ENCODE measurements at regions not wholly inside any gene's neighbourhood (a gene's known extent, or its start where the extent isn't known, plus 50 kb on each side); places are given as distances from the start of the nearest gene placed in this dataset.
"Not testable (repeated sequence)": the region's sequence is repeated elsewhere in the genome, so short reads cannot be mapped to it uniquely, and the experiment has no call there.

DNA sequence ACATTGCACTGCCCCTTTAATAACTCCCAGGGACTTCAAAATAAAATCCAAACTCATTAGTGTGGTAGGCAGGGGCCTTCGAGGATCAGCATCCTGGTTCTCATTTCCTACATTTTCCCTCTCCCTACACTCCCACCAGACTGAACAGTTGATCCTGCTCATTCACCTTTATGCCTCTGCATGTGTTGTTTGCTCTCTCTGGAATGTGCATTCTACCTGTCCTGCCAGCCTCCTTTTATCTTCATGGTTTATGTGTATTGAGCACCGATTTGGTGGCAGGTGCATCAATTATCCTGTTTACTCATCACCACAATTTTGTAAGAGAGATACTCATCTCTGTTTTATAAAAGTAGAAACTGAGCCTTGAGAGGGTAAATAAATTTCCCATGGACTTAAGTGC is 125.0 kb downstream of the ADSS2 start:
- DNase-seq = no peak

DNA sequence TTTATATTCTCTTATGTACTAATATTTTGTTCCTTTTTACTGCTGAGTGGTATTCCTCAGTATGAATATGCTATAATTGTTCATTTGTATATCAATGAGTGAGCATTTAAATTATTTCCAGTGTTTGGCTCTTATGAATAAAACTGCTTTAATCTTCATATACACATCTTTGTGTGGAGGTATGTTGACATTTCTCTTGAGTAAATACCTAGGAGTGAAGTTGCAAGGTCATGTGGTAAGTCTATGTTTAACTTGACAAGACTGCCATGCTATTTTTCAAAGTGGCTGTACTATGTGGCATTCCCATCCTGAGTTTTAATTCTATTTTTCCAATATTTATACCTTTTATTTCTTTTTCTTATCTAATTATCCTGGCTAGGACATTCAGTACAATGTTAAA is 124.2 kb downstream of the ADSS2 start:
- no peak for DNase-seq

GRCh38 chr1:244328476-244328875 is 123.2 kb downstream of the ADSS2 start:
- no peak for DNase-seq

DNA sequence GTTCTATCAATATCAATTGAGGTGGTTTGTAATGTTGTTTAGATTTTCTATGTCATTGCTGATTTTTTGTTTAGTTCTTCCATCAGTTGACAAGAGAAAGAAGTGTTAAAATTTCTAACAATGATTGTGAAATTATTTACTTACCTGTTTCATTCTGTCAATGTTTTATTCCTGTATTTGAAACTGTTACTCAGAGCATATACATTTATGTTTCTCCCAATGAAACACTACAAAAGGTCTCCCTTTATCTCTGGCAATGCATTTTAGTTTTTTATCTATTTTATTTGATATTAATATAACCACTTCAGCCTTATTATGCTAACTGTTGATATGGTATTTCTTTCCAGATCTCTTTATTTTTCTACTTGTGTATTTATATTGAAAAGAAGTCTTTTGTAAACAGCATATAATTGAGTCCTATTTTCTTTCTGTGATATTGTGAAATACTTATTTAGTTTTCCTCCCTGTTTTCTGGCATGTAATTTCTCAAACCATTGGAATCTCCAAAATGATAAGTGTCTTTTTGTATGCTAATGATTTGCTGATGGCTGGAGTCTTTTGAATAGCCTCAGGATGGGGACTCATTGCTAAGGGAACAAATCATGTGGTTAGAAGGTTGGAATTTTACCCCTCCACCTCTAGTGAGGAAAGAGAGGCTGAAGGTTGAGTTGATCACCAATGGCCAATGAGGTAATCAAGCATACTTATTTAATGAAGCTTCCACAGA is 122.0 kb downstream of the ADSS2 start:
- no peak for DNase-seq

DNA sequence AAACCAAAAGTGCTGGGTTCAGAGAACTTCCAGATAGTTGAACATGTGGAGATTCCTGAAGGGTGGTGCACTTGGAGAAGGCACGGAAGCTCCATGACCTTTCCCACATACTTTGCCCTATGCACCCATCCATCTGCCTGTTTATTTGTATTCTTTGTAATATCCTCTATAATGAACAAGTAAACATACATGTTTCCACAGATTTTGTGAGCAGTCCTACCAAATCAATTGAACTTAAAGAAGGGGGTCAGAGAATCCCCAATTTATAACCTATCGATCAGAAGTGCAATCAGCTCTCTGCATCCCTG is 121.4 kb downstream of the ADSS2 start:
- no peak for DNase-seq

- not testable (repeated sequence) for DNase-seq
These were observed 118.9 kb downstream of the ADSS2 start for GRCh38 chr1:244332761-244333160.

DNA sequence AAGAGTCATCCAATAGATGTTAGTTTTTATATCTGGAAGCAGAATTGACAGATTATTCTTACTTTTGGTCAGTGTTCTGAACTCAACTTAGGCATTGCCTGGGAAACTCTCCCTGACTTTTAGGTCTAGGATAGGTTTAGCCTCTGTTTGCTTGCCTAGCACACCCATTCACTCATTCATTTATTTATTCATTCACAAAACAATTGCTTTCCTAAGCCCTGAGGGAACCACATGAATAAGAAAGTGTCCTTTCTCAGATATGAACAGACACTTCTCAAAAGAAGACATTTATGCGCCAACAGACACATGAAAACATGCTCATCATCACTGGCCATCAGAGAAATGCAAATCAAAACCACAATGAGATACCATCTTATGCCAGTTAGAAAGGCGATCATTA is 117.4 kb downstream of the ADSS2 start:
- not testable (repeated sequence) for DNase-seq

GRCh38 chr1:244334842-244335241 is 116.9 kb downstream of the ADSS2 start:
- not testable (repeated sequence) for DNase-seq

DNA sequence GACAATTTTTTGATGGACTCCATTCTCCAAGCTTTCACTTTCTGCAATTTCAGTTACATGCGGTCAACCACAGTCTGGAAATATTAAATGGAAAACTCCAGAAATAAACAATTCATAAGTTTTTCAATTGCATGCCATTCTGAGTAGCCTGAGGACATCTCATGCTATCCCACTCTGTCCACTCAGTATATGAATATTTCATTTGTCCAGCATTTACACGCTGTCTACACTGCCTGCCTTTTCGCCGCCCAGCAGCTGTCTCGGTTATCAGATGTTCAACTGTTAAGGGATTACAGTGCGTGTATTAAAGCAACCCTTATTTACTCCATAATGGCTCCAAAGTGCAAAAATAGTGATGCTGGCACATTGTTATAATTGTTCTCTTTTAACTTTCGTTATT is 116.3 kb downstream of the ADSS2 start:
- DNase-seq = no peak

DNA sequence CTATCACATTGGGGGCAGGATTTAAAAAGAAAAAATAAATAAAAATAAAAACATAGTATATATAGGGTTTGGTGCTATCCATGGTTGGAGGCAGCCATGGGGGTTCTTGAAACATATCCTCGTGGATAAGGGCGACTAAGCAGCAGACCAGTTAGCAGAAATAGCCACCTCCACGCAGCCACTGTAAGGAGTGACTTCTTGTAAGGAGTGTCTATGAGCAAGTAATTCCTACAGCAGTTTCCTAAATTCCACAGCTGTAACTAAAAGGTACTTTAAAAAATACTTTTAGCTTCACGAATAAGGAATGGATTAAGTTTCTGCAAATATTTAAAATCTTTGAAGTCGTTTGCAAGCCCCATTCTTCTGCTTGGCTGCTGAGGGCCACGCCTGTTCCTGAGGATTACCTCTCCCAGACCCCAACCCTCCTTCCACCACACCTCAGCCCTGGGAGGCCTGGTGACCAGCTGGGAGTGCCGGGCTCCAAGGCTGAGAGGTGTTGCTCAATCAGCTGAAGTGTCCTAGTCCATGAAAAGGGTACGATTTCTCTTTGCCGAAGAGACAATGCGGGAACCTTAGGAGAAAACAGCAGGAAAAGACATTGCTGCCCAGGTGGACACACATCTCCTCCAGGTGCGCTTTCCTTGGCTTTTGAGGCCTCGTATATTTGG is 115.3 kb downstream of the ADSS2 start:
- no peak for DNase-seq

- no peak for DNase-seq
These were observed 113.9 kb downstream of the ADSS2 start for GRCh38 chr1:244337839-244338238.

DNA sequence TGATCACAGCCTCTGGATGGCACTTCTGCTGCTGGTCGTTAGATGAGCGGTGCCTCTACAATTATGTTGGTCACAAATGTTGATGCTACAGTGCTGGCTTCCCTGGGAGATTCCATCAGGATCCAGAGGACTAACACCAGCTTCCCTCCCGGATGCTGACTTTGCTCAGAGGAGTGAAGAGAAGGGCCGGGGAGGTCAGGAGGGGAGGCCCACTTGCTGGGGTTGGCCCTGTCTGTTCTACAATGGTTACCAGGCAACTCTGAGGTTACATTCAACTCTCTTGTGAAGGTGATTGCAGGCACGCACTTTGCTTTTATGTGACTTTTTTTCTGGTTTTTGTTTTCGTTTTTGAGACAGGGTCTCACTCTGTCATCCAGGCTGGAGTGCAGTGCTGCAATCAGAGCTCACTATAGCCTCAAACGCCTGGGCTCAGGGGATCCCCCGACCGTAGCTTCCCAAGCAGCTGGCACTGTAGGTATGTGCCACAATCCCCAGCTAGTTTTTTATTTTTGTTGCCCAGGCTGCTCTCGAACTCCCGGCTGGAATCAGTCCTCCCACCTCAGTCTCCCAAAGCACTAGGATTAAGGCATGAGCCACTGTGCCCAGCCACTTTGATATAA is 112.5 kb downstream of the ADSS2 start:
- DNase-seq = no peak

GRCh38 chr1:244339776-244340175 is 111.9 kb downstream of the ADSS2 start:
- DNase-seq = no peak

GRCh38 chr1:244340396-244340795 is 111.3 kb downstream of the ADSS2 start:
- no peak for DNase-seq

GRCh38 chr1:244341455-244342450 is 110.0 kb downstream of the ADSS2 start:
- DNase-seq = no peak

GRCh38 chr1:244344001-244344400 is 107.7 kb downstream of the ADSS2 start:
- DNase-seq = no peak

DNA sequence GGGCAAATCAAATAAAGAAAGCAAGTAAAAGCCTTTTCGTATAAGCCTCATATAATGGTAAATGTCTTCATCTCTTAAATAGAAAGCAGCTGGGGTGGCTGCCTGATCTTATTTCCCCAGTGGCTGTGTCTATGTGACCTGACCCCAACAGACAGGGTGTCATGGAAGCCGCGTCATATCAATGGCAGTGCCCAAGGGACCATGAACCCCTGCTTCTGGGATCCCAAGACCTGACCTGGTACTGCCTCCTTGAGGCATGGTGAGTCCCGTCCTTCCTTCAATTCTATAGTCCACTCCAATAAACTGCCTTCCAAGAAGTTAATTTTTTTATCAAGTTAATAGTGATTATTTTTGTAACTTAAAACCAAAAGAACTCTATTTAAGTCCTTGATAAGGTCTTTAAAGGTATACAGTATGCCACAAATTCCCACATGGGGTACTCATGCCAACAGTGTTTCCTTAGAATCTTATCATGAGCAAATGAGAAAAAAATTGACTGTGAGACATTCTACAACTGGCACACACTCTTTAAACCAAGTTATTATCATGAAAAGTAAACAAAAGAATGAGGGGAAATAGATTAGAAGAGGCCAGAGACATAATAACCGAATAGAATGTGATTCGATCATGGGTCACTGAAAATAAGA is 104.6 kb downstream of the ADSS2 start:
- no peak for DNase-seq

GRCh38 chr1:244347942-244348341 is 103.8 kb downstream of the ADSS2 start:
- DNase-seq = no peak

DNA sequence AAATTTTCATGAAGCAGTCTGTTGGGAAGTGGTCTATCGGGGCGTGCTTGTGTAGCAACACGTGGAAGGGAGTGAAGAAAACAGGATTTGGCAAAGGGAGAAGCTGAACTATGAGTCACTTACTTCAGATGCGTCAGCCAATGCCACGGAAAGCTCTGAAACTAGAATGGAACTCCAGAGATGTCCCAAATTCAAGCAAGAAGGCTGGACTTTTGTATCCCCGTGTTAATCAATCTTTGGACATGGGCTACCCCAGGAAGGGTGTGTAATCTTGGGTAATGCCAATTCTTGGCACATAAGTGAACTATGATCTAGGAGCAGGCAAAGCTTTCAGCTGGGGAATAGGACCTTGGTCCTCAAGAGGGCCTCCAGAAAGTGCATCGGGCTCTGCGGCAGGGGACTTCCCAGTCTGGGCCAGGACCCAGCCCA is 102.6 kb downstream of the ADSS2 start:
- DNase-seq = no peak

- DNase-seq = no peak
These were observed 102.1 kb downstream of the ADSS2 start for GRCh38 chr1:244349581-244350001.

DNA sequence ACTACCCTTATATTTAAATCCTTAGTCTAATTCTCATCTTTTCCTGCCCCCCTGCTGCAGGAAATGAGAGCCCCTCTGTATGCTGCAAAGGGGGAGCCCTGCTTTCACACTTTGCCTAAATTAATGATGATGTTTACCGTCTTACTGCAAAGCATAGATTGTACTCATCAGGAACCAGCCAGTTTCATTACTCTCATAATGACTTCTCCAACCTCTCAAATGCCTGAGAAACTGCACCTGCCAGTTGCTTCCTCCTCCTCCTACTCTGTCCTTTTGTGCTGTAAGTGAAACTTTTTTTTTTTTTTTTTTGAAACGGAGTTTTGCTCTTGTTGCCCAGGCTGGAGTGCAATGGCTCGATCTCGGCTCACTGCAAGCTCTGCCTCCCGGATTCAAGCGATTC is 101.7 kb downstream of the ADSS2 start:
- DNase-seq = no peak

GRCh38 chr1:244352156-244352830 is 99.4 kb downstream of the ADSS2 start:
- DNase-seq = no peak
